Middle frontal gyrus (tissue), 1 donor: ENCODE measurements at regions not wholly inside any gene's neighbourhood (a gene's known extent, or its start where the extent isn't known, plus 50 kb on each side); places are given as distances from the start of the nearest gene placed in this dataset.
"Not testable (repeated sequence)": the region's sequence is repeated elsewhere in the genome, so short reads cannot be mapped to it uniquely, and the experiment has no call there.

Experiments
- DNase-seq: peaks from one replicate; pipeline ENCODE4 v3.0.0-alpha.2; 2015; ENCODE audit warnings: low spot score; ENCODE audit errors: extremely low spot score

DNA sequence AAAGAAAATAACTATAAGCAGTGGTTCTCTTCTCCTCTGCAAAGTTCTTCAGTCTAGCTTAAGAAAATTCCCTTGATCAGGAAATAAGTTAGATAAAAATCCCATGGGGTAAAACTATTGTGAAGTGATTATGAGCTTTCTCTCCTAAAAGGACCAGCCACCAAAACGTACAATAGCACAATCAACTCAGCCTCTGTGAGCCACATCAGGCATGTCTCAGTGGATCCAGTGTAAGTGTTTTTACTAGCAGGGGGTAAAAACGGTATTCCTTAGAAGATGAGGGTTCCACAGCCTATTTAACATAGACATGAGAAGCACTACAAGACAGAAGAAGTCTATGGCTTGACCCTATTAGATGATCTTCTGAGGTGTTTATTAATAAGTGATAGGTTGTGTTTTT, 503.2 kb downstream of the PIK3C3 start:
- no peak for DNase-seq

DNA sequence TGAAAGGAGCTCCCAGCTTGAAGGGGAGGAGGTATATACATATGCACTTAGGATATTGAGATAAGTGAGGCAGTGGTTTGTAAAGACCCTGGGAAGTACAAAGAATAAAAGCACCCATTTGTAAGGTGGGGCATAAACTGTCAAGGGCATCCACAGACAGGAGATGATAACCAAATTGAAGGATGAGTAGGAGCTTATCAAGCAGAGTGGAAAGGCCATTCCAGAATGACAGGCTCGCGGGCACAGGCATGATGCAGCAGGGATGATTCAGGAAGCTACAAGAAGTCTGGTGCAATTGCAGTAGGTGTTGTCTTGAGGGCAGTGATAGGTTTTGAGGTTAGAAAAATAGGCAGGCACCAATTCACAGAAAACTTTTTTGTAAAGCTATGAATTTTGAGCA, 504.8 kb downstream of the PIK3C3 start:
- DNase-seq: no peak

DNA sequence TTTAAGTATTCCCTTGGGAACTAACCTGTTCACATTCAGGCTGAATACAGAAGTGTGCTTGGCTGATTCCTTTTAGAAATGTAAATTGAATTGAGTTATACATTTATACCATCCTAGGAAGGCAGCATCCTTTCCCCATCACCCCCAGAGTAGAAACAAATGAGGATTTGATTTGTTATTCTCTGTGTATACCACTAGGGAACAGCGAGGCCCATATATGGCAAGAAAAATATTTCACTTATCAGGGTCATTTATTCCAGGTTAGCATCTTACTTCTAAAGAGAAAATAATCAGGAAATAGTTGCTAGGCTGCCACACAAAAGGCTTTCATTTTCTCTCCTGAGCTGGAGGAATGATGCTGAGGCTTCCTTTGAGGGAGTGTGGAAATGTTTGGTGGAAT, 516.9 kb downstream of the PIK3C3 start:
- no peak for DNase-seq

DNA sequence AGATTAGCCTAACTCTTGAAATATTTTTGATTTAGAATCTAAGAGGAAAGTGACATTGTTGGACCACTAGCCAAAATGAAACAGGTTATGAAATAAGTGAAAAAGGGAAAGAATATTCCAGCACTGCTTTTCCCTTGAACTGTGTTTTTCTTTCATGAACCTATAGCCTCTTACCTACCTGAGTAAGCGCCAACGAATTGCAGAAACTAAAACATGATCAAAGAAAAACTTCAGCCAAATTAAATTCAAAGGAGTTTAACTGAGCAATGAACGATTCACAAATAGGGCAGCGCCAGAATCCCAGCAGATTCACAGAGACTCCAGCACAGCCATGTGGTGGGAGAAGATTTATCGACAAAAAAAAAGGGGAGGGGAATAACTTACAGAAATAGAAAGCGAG, 518.6 kb downstream of the PIK3C3 start:
- no peak for DNase-seq

DNA sequence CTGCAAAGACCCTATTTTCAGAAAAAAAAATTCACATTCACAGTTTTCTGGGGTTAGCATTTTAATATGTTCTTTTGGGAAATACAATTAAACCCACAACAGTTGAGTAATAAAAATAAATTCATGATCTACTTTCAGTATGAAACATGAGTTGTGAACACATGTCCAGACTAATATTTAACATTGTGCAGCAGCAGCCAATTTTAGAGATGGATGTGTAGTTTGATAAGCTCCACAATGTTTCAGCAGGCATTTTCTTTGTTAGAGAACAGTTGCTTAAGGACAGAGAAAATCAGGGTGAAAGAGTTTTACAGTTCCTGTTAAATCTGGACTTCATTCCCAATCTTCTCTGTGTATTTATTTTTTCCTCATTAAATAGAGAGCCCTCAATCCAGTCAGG, 519.5 kb downstream of the PIK3C3 start:
- DNase-seq: no peak

DNA sequence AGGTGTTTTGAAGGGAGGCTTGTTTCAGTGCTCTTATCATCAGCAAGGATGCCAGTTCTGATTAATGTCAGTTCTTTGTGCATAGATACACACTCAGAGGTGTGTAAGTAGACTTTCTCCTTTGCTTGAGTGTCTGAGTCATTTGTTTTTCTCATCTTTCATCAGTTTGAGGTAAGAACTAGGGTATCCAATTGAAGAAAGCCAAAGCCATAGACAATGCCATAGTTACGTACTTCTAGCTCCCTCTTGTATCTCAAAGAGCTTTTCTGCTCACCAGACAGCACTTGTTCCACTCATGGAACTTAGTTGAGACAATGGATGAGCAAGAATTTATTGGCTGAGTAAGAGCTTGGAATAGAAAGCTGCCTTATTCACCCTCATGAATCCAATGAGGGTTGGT, 520.1 kb downstream of the PIK3C3 start:
- no peak for DNase-seq

DNA sequence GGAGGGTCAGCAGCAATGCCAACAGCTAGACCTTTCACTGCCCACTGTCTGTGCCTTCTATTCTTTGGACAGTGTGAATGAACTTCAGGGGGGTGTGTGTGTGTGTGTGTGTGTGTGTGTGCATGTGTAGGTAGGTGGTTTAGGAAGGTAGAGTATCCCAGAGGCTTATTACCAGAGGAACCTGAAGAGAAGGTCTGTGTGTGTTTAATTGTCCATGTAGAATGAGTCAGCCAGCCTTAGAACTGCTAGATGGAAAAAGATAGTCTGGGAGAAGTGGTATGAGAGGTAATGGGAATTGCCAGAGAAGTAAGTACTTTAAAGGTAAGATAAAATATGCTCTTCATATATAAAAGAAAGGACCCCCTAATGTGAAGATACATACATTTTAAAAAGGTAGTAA, 522.2 kb downstream of the PIK3C3 start:
- no peak for DNase-seq

DNA sequence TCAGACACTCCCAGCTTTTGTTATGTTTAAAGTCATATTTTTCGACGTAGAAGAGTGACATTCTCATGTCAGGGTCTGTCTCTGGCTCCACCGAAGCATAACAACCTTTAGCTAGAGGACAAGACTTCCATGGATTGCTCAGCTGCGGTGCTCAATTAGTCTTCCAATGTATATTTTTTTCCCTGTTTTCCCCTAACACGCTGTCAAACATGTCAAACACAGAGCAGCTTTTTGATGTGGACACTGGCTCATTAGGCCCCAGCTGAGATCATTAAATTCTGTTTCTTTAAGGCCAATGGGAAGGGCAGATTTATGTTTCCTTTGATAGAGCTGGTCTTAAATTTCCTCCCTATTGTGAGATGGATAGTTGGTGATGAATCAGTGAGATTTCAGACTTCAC, 525.4 kb downstream of the PIK3C3 start:
- DNase-seq: no peak

DNA sequence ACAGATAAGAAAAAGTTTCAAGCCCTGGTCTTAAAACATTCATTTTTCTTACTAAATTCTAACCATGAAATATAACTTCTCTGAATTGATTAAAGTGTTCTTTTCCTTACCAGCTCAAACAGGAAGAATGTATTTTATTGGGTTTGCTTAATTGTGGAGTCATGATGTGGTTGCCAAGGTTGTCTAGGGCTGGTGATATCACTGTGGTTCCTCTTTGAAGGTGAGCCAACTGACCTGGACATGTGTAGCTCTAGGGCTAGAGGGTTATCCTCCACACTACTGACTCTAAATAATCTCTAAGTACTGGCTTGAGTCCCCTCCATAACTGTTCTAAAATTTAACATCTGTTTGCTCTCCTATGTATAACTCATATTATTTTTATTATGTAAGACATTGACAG, 529.6 kb downstream of the PIK3C3 start:
- no peak for DNase-seq

DNA sequence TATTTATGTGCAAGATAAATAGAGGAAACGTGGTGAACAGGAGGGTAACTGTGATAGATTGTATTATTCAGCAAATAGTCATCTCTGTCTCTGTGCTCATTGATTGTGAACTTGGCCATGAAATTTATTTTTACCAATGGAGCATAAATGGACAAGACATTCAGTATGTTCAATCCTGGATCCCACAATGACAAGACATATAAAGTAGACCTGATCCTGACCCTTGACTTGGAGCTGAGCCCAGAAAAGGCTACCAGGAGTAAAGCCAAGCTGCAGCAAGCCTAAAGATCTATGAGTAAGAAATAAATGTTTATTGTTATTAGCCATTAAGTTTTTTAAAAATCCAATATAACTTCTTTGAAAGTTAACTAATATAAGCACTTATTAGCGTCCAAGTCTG, 531.2 kb downstream of the PIK3C3 start:
- no peak for DNase-seq

DNA sequence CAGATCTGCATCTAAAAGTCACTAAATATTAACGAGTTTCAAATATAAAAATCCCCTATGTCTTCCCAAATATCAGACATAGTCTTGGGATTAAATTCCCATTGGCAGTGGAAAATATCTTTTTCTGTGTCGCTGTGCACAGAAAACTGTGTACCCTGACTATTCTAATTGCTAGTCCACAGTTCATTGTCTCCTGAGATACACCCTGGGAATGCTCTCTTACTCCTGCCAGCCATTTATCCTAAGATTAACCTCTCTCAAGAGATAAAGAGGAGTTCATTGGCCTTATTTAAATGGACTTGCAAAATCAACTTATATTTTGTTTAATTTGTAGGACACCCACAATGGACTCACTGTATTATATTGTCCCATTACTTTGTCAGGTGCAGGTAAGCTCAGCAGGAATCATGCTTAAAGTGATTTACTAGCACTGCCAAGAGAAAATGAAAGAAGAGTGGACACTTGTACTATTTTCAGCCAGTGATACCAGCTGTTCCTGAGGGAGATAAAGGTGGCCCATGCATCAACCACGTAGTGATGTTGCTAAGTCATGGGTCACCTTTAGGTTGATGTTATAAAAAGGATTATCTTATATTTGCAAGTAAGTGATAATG, 553.8 kb downstream of the PIK3C3 start:
- DNase-seq: no peak

DNA sequence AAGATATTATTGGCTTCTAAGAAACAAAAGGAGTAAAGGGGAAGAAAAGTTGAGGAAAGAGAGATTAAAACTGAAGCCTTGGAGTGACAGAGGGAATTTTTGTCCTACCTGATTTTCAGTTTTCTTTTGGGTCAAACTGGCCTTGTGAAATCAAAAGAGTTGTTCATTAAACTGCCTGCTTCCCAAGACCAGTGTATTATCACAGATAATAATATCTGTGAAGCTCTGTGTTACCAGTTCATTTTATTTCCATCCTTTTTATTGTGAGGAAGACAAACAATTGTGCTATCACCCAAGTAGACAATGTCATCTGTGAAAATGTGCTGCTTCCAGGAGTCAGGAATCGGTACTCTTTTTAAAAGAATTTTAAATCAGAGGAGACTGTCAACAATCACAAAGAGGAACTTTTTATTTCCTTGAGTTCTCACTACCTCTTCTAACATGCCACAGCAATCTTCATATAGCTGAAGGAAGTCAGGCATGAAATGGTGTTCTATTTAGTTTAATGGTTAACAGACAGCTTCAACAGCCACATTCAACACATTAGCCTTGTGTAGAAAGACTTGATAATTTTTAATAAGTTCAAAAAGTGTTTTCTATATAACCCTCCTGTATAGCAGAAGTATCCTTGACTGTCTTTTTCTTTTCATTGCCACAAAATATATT, 554.8 kb downstream of the PIK3C3 start:
- no peak for DNase-seq

DNA sequence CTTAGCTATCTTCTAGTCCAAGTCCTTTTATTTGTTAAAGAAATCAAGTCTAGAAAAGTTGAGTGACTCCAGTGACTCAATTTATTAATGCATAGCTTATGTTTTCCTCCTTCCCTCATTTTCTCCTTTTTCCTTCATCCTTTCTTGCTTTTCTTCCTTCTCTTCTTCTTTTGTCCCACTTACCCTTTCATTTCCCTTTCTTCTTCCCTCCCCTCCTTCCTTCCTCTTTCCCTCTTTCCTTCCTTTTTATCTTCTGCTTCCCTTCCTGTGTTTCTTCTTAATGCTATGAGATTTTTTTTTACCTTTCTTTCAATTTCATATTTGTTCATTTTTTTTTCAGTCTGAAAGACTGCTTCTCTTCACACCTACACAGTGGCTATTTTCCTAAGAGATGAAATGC, 555.5 kb downstream of the PIK3C3 start:
- no peak for DNase-seq

DNA sequence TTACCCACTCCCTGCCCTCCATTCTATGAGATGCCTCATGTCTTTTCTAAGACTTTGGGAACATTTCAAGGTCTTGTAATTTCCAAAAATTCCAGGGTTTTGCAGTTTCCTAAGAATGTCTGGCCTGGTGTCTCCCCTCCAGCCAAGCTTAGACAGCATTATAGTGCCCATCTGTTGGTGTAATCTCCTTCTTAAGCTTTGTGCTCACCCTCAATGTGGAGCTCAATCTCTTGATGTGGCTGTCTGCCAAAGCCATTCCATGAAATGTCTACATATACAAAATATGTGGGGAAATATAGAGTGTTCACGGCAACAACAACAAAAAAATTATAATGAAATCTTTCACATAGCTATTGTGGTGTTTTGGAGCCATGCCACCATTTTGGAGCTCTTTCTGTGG, 558.4 kb downstream of the PIK3C3 start:
- DNase-seq: no peak

DNA sequence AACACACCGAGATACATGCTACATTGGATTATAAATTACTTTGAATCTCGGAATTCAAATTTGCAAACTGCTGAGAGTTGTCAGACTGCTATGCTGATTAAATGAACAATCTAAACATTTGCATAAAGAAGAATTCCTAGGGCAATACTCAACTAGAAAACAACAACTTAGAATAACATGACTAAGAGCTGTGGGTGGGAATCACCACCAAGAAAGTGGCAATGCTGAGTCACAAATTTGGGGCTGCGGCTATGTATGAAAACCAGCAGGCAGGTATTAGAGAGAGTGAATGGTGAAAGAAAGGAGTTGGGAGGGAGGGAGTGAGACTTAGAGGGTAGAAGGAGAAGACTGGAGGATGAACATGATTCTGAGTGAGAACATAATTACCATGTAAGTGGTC, 559.5 kb downstream of the PIK3C3 start:
- no peak for DNase-seq

DNA sequence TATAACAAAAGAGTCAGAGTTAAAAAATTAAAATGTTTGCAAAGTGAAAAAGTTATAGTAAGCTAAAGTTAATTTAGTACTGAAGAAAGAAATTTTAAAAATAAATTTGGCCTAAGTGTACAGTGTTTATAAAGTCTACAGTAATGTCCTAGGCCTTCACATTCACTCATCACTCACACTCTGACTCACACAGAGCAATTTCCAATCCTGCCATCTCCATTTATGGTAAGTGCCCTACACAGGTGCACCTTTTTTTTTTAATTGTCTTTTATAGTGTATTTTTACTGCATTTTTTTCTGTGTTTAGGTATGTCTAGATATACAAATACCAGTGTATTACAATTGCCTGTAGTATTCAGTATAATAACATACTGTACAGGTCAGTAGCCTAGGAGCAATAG, 562.9 kb downstream of the PIK3C3 start:
- DNase-seq: no peak

DNA sequence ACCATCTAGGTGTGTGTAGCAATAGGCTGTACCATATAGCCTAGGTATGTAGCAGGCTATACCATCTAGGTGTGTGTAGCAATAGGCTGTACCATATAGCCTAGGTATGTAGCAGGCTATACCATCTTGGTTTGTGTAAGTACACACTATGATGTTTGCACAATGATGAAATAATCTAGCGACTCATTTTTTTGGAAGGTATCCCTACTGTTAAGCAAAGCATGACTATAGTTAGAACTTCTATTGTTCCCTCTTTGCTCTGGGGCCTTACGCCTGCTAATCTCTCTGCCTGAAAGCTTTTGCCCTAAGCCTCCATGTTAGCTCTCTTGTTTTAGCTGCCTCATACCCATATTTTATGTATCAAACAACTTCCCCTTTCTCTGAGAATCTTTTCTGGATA, 563.3 kb downstream of the PIK3C3 start:
- not testable (repeated sequence) for DNase-seq

DNA sequence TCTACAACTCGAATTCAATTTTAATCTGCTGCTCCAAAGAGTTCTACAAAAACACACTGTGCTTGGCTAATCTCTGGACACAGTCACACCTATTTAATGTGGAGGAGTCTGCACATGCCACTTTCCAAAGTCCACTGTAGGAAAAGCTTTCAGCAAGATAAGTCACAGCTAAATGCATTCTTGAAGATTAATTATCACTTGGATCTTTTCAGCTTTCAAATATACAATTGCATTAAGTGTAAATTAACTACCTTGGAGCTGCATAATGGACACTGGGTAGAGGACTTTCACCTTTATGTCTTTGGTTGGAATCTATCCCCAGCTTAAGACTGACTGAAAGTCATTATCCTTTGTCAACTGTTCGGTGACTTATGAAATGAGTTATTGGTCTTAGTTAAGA, 565.1 kb downstream of the PIK3C3 start:
- no peak for DNase-seq

DNA sequence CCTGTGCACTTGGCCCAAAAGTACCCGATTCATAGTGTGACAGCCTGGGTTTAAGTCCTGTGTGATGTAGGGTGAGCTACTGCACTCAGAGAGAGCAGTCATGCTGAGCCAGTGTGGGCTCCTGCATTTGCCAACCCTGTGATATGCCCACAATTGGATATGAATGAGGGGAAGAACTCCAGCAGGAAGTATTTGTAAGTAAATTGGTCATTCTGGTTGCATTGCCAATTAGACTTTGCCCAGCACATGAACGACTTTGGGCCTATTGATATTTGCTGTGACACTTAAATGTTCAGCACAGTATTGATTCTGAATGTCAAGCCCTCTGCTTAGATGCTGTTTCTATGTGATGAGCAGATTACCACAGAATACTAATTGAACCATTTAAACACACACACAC, 570.9 kb downstream of the PIK3C3 start:
- no peak for DNase-seq

DNA sequence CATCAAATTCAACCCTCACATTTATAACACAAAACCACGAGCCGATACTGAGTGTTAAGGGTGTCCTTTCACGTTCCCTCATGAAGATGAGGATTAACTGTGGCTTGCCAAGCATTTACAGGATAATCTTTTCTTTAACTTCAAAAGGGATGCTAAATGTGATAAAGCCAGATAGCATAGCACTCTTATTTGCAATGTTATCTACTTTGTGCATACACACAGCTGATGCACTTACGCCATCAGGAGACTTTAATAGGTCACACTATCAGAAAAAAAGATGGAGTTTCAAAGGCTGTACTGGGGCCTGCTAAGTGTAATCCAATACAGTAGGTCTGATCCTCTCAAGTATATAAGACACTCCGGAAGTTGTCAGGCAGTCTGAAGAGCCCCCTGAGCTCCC, 572.7 kb downstream of the PIK3C3 start:
- DNase-seq: no peak

DNA sequence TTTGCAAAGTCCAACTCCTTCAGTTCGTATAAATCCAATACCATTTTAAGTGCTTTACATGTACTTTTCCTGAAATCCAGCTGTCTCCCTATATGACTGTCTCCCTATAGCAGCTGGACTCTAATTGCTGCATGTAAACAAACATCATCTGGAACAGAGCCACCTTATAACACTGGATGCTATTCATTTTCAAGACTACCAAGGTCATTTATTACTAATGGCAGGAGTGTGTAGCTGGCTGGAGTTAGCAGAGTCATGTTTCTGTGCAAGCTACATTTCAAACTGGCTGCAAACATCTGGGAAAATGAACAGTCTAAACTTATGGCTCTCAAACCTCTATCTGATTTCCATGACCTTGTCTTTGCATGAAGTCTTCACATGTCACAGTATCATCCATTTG, 575.2 kb downstream of the PIK3C3 start:
- no peak for DNase-seq

DNA sequence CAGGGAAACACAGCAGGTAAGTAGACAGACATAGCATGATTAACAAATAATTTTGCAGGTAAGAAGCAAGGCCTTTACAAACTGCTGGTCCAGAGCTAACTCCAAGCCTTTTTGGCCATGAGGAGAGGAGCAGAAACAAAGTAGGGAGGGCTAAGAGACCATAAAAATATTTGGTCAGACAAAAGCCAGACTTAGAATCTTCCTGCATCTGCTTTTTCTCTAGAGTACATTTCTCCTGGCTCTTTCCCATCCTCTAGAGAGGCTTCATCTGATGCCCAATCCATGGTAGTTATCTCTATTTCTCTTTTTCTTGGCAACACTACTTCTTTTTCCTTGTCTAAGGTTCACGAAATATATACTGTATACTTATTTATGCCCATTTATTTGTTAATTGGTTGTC, 577.1 kb downstream of the PIK3C3 start:
- DNase-seq: no peak

DNA sequence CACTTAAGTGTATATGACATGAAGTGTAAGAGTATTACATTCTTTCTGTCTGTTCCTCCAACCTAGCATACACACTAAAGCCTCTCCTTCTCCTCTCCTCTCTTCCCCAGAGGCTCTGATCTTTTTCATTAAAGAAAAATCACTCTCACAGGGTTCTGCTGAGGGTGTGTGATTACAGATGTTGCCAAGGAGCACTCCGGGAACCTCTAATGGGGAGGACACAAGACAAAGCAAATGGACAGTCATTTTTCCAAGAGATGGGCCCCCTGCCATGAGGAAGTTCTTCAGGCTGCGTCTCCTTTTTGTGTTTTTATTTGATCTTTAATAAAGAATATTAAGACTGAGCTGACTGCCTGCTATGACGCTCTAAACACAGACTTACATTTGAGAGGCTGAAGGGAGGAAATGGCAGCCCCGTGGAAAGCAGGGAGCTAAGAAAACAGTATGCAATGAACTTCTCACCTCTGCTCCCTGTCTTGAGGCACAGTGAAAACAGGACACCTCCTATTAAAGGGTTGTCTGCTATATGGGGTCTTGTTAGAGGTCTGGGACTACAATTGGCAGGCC, 578.1 kb downstream of the PIK3C3 start:
- DNase-seq: no peak
